ENCODE measurements at regions not wholly inside any gene's neighbourhood (a gene's known extent, or its start where the extent isn't known, plus 50 kb on each side); places are given as distances from the start of the nearest gene placed in this dataset.

DNA sequence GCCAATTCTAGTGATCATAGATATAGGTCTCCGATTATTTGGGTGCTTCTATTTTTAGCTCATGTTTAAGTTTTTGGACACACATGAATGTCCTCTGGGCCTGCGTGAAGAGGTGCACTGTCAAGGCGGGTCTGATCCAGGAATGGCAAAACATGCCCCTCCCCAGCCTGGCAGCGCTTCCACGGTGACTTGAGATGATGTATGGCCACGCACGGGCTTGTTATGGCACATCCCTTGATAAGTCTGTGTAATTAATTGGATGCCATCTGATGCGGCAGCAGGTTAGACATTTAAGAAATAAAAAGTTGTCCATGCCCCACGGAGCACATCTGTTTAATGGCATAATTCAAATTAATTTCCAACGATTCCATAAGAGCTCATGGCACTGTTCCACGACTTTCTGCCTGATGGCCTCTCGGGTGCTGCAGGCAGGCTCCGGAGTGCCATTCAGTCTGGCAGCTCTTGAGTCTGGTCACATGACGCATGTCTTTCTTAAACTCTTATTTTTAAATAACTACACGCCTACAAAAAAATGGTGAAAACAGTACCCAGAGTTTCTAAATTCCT is 151.4 kb downstream of the ACKR3 start:
- peak; percentile 69 for DNase-seq

DNA sequence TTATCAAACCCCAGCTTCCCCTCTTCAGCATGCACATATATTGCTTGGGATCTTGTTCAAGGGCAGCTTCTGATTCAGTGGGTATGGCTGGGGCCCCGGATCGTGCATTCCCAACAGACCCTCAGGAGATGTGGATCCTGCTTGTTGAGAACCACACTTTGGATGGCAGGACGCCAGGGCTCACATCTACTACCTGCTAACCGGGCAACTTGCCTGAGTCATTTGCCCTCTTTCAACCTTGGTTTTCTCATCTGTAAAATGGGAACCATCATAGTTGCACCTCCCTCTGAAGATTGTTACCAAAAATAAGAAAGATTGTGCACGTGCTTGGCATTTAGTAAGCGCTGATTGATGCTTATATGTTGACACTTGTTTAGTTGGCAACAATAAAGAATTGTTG is 154.6 kb downstream of the ACKR3 start:
- no peak for DNase-seq

DNA sequence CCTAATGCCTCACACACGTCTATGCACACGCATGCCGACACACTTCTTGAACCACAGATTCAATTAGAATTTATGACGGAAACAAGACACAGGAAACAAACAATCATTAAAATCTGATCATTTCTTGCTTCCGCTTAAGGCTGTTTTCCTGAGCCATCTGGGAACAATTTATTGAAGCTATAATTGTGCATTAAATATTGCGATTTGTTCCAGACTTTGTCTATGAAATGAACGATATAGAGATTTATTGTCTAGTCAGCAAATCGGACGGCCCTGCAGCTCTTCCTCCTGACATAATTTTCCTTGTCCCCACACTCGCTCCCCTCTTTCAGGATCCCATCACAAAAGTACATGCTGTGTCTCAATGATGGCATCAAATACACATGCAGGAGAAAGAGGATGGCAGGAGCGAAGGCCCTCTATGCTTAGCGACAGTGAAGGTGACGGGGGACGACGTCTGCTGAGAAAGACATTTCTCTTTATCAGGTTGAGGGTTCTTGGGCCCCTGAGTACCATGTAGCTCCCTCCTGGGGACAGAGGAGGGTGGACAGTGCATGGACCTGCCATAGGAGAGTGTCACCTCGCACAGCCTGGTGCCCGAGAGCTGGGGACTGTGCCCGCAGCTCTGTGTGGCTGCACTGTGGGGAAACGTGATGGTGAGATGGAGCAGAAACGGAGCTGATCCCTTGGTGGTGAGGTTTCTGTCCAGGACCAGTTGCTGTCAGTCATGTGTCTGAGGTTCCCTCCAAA is 157.3 kb downstream of the ACKR3 start:
- no peak for DNase-seq

DNA sequence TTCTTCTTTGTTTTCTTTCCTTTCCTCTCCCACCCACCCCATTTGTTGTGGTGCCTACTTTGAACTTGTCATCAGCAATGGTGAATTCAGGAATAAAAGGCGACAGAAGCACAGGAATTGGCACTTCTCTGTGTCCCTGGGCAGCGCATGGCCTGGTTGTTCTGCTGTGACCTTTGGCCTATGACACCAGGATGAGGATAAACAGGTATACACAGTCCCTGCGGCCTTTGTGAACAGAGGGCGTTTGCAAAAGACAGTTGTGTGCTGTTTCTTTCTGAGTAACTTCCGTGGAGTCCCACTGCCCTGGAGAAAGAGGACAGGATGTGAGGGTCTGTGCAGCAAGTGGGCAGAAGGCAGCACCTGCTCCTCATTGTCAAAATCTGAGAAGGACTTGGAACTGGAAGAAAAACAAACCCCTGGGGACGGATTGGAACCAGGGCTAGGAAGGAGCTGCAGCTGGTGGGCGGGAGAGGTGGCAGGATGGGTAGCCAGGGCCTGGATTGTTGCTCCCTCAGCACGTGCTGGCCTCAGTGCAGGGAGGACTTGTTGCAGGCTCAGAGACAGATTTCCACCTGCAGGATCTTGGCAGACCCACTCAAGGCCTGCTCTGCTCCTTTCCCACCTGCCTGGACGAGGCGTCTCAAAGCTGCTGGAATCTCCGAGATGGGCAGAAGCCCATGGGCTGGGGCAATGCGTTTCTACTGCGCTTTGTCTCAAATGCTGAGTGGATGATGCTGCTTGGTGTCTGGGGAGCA is 159.5 kb downstream of the ACKR3 start:
- DNase-seq, result no peak

DNA sequence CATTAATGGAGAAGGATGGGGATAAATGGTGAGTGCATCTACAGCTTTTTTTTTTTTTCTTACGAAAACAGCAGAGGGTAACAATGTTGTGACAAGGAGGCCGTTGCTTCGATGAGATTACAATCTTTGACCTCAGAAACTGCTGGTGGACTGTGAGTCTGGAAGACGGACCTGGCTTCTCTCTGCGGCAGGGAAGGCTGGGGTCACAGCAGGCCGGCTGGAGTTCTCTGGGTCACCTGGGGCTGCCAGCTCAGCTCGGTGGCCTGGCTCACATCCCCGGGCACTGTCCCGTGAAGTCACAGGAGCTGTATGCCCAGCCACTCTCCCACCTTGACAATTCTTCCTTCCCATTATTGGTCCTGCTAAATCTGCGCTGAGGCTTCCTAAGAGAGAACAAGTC is 160.8 kb downstream of the ACKR3 start:
- no peak for DNase-seq

DNA sequence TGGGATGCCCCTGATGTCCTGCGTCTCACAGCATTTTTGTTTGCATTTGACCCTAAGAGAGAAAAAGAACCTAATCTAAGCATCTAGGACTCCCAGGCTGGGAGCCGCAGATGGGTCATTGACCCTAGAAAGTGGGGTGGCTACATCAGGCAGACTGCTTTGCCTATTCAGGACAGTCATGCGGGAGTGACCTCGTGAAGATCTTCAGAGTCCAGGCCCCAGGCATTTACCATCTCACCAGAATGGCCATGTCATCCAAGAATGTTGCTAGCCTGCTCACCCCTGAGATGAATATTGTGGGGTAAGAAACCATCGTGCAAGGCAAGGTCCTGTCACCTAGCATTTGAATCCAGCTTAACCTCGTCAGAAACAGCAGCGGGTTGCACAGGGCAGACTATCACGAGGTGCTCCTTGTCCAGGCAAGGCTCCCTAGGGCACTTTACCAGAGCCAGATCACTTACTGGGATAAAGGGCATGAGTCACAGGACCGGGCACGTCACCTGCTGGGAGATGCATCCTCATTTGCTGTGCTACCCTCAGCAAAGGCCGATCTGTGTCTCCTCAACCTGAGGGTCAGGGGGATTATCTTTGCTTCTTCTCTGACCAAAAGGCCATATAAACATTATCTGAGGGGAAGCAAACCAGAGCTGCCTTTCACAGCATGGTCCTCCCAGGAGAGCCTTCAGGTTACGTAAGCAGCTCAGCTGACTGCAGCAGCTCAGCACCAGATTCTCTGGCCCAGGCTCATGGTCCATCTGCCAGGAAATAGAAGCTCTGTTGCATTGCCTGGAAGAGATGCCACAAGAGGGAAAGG is 162.3 kb downstream of the ACKR3 start:
- no peak for DNase-seq

DNA sequence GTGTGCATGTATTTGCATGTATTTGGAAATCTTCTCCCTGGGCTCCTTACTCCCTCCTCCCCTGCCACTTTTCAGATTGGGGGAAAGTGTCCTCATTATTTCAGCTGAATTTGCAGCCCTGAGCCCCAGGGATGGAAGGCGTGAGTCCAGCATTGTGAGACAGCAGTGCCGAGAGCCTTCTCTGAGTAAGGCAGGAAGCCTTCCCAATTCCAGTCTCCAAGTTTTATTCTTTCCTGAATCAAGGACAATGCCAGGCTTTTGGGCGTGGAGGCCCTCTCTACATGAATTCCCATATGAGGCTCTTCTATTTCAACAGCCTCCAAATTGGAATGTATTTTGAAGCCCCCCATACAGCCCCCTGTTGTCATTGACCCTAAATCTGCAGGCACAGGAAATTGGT is 163.5 kb downstream of the ACKR3 start:
- no peak for DNase-seq

DNA sequence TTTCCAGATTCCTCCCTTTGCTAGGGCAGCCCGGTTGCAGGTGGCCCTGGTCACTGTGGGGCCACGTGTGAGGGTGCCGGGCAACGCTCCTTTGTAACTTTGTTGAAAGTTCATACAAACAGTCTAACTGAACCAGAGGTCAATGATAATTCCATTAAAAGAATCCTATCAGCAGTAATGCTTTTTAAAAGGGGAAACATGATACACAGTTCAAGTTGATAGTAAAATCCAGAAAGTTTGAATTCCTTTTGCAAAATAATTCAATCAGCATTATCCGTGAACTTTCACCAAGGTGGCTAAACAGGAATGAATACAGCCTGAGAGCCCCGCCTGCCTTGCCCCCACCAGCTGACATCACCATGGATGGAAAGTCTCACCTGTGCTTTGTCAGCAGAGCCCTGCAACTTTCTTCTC is 166.2 kb downstream of the ACKR3 start:
- no peak for DNase-seq

DNA sequence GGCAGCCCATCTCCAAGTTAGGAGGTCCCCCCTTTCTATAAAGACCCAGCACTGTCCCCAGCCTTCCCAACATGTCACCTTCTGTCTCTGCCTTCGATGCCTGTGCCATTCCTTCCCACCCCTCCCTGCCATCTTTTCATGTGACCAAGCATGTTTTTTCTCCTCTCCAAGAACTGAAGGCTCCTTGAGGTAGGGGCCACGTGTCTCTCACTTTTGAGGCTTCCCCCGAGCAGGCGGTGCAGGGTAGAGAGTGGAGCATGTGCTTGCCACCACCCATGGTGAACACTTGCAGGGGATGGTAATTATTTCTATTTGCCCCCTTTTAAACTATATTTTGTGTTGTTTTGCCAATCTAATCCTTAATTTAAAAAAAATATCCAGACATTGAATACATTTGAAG is 168.4 kb downstream of the ACKR3 start:
- DNase-seq, result no peak

DNA sequence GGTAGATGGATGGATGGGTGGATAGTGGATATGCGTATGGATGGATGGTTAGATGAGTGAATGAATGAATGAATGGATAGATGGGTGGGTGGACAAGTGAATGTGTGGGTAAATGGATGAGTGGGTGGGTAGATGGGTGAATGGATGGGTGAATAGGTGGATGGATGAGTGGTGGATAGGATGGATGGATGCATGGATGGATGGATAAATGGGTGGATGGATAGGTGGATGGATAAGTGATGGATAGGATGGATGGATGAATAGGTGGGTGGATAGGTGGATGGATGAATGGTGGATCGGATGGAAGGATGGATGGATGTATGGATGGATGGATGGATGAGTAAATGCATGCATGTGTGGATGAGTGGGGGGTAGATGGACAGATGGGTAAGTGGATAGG is 169.3 kb downstream of the ACKR3 start:
- DNase-seq, result no peak

DNA sequence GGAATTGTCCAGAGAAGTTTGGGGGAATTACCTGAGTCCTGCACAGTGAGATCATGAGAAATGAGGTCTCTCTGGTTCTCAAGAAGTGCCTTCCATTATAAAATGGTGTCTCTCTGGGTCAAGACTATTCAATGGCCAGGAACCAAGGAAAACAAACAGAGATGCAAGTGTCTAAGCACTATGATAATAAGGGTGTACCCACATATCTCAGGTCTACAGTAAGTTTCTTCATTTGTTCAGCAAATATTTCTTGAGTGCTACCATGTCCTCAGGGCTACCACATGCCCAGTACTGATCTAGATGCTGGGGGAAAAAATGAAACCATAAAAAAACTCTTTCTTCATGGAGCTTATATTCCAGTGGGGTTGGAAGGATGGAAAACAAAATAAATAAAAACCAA is 170.0 kb downstream of the ACKR3 start:
- DNase-seq, result no peak

DNA sequence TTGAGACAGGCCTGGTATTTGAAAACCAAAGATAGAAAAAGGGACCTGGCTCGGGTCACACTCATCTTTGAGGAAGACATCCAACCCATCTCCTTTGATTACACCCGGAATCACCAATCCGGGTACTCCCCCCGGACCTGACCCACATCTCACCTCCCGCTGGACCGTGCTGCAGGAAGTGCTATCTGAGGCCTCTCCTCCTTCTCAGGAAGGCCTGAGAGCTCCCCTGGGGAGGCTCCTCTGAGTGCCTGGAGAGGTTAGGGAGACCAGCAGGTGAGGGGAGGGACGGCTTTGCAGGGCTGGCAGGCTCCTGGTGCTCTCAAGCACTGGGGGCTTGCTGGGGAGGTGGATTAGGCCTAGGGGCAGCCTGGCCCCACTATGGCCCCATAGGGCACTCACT is 170.9 kb downstream of the ACKR3 start:
- DNase-seq, result no peak

DNA sequence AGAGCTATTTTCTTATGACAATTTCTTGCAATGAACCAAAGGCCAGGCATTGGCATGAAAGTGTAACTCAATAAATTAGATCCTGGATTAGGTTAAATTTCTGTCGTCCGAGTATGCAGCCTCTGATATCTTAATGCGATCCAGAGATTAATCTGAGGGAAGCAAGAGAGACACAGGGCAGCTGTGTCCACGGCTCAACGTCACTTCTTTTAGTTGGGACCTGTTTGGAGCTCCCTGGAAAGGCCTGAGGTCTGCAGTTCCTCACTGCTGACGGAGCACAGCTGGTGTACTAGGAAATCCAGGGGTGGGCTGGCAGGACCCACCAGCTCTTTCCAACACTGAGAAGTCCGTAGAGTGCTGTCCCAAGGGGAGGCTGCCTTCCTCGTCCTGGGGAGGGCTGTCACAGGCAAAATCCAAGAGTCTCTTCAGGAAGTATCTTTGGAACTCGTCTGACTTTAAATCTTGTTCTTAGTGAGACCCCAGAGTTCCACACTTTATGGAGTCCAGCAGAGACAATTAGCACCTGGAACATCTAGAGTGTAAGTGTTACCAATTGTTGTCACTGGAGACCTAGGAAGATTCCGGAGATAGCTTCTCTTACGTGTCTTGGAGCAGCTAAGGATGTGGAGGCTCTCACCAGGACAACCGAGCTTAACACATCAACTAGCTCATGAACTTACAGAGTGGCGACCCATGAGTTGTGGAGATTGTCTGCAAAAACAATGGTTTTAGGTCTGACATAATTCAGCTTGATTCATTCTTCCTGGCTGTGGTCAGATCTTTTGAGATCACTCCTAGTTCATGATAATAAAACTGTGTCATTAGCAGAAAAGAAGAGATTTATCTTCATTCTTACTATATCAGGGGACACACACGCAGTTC is 173.7 kb downstream of the ACKR3 start:
- no peak for DNase-seq

DNA sequence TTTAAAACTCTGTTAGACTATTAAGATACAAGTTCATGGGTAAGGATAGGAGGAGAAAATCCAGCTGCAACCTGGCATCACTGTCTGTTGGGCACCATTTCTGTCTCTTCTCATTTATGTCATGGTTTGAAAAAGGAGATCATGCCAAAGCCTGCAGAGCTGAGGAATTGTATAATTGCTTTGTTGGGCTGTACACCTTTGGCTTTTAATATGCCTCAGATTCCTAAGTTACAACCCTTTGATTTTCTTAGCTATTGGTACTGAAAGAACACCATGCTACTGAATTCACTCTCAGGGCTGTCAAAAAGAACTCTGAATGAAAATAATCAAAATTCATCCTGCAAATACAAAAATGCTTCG is 174.3 kb downstream of the ACKR3 start:
- DNase-seq, result no peak

DNA sequence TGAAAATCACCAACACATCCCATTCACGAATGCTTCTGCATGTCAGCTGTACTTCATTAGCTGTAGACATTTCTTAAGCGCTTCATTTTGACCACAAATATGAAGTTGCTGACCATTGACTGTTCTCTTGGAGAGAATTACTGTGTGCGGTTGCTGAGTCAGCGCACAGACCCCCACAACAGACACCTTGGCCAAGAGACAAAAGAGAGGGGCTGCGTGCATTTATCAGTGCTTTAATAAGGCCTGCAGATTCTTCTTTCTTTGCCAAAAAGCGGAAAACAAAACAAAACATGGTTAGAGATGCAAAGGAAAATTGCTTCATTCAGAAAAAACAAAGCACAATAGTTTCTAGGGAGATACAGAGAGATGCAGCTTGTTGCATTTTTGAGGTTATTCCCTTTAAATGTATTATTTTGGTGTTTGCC is 174.7 kb downstream of the ACKR3 start:
- no peak for DNase-seq

DNA sequence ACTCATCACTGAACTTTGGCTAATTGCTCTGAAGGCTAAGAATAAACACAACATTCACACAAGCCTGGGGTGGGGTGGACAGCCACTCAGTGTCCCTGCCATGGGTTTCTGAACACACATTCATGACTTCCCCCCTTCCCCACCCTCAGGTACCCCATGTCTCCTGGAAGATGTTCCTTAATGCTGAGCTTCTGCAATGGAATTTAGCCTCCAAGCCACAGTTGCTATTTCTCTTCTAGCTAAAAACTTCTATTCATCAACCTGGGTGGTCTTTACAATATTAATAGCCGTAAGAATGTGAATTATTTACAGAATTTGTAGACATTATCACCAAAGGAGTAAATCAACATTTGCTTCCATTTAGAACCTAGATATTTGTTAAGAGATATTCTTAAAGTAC is 175.1 kb downstream of the ACKR3 start:
- DNase-seq, result no peak

DNA sequence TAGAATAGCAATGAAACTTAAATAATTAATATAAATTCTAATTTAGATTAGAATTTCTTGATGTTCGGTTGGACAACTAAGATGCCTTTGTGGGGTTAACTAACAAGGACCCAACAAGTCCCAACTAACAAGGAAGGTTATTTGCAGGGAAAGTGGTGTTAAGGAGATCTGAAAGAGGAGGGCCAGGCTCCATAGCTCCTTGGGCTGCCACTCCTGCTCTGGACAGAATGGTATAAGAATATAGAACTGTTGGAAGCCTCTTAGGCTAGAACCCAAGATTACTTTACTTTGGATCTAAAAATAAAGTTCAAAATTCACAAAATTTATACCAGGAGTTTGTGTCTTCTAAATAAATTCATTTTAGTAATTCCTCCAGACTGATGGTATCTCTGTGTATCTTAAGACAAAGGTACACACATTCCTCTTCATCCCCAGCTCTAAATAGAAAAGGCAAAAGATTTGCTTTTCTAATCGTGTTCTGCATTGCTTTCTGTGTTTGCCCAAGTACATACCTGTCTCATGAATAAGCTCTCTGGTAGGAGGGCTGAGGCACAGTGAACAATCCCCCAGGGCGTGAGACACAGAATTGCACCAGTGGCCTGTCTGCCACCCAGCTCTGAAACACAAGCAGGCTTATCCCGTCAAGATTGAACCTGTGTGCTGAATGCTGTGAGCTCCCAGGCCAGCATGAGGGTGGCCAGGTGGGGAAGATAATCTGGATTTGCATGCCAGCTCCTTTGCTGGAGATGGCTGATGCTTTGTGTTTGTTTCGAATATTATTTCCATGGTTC is 176.0 kb downstream of the ACKR3 start:
- no peak for DNase-seq

DNA sequence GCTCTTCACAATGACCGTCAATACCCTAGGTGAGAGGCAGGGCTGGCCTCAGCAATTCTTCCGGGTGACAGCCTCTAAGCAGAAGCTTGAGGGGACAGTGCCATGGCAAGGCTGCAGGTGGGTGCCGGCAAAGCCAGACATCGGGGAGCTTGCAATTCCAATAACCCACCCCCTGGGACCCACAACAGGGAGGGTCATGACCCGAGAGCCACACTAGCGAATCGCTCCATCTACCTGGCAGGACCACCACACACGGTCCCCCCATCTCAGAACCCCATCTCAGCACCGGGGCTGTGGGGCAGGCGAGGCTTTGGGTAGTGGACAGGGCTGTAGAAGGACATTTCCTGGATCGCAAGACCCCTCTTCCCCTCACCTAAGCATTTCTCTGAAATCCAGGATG is 177.2 kb downstream of the ACKR3 start:
- no peak for DNase-seq

DNA sequence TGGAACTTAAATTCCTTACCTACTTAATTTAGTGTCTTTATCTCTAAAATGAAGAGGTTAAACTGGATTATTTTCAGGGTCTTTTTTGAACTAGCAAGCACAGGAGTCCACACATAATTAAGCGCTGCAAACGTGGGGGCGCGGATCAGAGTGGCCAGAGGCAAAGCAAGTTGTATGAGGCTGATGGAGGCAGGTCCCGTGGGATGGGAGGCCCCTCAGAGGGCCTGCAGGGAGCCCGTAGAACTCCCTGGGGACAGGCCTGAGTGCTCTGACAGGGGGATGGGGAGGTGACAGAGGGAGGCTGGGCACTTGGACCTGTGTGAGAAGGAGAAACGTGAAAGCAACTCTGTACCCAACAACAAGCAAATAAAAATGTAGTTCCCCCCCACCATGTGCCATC is 177.8 kb downstream of the ACKR3 start:
- no peak for DNase-seq

DNA sequence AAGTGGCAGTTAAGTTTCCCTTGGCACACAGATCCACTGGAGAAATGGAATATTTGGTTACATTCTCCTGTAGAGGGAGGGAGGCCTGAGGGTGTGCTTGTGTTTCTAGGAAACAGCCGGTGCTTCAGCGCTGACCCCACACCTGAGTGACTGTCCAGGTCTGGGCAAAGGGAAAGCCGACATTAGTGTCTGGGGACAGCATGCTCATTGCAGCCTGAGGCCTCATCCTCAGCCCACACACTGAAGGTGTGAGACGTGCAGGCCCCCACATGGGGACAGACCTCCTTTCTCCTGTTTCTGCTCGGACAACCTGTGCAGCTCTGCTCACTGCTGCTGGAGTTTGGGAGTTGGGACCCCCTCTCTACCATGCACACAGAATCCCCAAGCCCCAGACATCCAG is 178.3 kb downstream of the ACKR3 start:
- DNase-seq, result no peak

DNA sequence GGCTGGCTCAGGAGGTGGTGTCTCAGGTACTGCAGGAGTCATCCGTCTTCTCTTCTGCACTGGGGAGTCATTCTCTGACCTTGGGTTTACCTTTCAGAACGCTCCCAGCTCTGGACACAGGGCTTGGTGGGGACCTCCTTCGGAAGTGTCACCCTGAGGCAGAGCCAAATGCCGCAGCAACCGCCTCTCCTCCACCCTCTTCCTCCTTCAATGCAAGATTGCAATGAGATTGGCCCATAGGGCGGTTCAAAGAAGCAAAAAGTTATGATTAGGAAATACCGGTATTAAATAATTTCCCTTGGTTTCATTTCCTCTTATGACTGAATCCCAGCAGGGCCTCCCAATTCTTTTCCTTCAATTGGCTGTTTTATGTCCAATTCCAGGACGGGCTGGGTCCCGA is 178.8 kb downstream of the ACKR3 start:
- DNase-seq, result no peak

DNA sequence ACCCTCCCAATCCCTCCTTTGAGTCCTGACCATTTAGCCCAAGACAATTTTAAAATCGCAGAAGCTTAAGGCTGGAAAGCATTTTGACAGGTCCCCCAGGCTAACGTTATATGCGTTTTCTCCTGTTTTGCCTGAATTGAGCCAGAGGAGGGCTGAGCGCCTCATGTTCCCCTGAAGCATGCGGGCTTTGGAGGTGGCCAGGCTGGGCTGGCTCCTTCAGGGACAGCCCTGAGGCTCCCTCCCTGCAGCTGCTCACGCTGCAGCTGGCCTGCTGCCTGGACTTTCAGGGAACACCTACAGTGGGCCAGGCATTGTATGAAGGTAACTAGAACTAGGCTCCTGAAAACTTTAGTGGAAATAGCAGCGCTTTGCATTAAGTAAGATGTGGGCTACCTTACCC is 179.2 kb downstream of the ACKR3 start:
- peak; percentile 13 for DNase-seq
